HG02610 (cell line): ENCODE measurements at regions not wholly inside any gene's neighbourhood (a gene's known extent, or its start where the extent isn't known, plus 50 kb on each side); places are given as distances from the start of the nearest gene placed in this dataset.

Source experiments
- ATAC-seq: cut with Tn5 transposase; IDR thresholded peaks from one replicate; pipeline ENCODE4 v1.9.1; 2021; ENCODE audit warnings: mild to moderate bottlenecking, moderate library complexity; ENCODE audit not compliant: unreplicated experiment

- no peak for ATAC-seq
Measured at GRCh38 chr10:60666221-60666620, 112.1 kb upstream of the CDK1 start.

- no peak for ATAC-seq
Measured at GRCh38 chr10:60664859-60665258, 113.4 kb upstream of the CDK1 start.

- ATAC-seq = no peak
Measured at GRCh38 chr10:60663850-60664249, 114.4 kb upstream of the CDK1 start.

GRCh38 chr10:60662917-60663614 is 115.2 kb upstream of the CDK1 start:
- ATAC-seq = no peak

- no peak for ATAC-seq
Measured at GRCh38 chr10:60661637-60662036, 116.6 kb upstream of the CDK1 start.

GRCh38 chr10:60660625-60661024 is 117.7 kb upstream of the CDK1 start:
- ATAC-seq = no peak

GRCh38 chr10:60654813-60655464 is 123.3 kb upstream of the CDK1 start:
- no peak for ATAC-seq

- ATAC-seq = peak; percentile 95
Measured at GRCh38 chr10:60652628-60653027, 125.7 kb upstream of the CDK1 start.

- ATAC-seq = no peak
Measured at GRCh38 chr10:60650378-60650800, 127.9 kb upstream of the CDK1 start.

- no peak for ATAC-seq
Measured at GRCh38 chr10:60649485-60650377, 128.5 kb upstream of the CDK1 start.

GRCh38 chr10:60648761-60649160 is 129.5 kb upstream of the CDK1 start:
- ATAC-seq = no peak

GRCh38 chr10:60646966-60647796 is 131.1 kb upstream of the CDK1 start:
- peak; percentile 60 for ATAC-seq

- ATAC-seq = no peak
Measured at GRCh38 chr10:60645980-60646379, 132.3 kb upstream of the CDK1 start.

- no peak for ATAC-seq
Measured at GRCh38 chr10:60644436-60645130, 133.7 kb upstream of the CDK1 start.

- ATAC-seq = no peak
Measured at GRCh38 chr10:60643874-60644273, 134.4 kb upstream of the CDK1 start.

GRCh38 chr10:60629332-60629731 is 148.9 kb upstream of the CDK1 start:
- ATAC-seq = no peak

- ATAC-seq = no peak
Measured at GRCh38 chr10:60627778-60628748, 150.2 kb upstream of the CDK1 start.

- ATAC-seq = no peak
Measured at GRCh38 chr10:60626037-60626436, 152.2 kb upstream of the CDK1 start.

- no peak for ATAC-seq
Measured at GRCh38 chr10:60623627-60624026, 154.7 kb upstream of the CDK1 start.
